Neutrophil (primary cell): ENCODE measurements at regions not wholly inside any gene's neighbourhood (a gene's known extent, or its start where the extent isn't known, plus 50 kb on each side); places are given as distances from the start of the nearest gene placed in this dataset.

Experiments used
- H3K27ac ChIP-seq: fragments of 200-600 bp; sonication (generic); 2 replicates; pipeline ENCODE4 v1.5.1; 2016; ENCODE audit warnings: mild to moderate bottlenecking, moderate library complexity
- H3K27me3 ChIP-seq: fragments of 200-600 bp; sonication (generic); 2 replicates; pipeline ENCODE4 v1.6.0; 2016; ENCODE audit warnings: mild to moderate bottlenecking
- H3K36me3 ChIP-seq: fragments of 200-600 bp; sonication (generic); 2 replicates; pipeline ENCODE4 v1.5.1; 2017
- H3K4me1 ChIP-seq, 2 experiments: fragments of 200-600 bp in 1 of 2; sonication (generic) in 1 of 2; 1 replicate in 1 of 2; 2 replicates in 1 of 2; pipeline versions ENCODE4 v1.5.1 to v1.6.1; 2013 to 2016; ENCODE audit warnings: low read depth in 1 of 2, low read length in 1 of 2, mild to moderate bottlenecking in 1 of 2, moderate library complexity in 1 of 2; ENCODE audit not compliant: control insufficient read depth in 1 of 2, insufficient read depth in 1 of 2
- H3K4me3 ChIP-seq, 2 experiments: fragments of 200-600 bp in 1 of 2; sonication (generic) in 1 of 2; 1 replicate in 1 of 2; 2 replicates in 1 of 2; pipeline ENCODE4 v1.5.1; 2013 to 2016; ENCODE audit warnings: low read depth in 1 of 2, low read length in 1 of 2, mild to moderate bottlenecking in 1 of 2, moderate library complexity in 1 of 2
- H3K9me3 ChIP-seq: fragments of 200-600 bp; sonication (generic); 2 replicates; pipeline ENCODE4 v1.5.1; 2016
- CTCF ChIP-seq: fragments of 200-600 bp; sonication (generic); IDR thresholded peaks from 2 replicates; pipeline ENCODE4 v1.5.1; 2016; ENCODE audit warnings: antibody characterized with exemption

GRCh38 chr1:22344851-22345560 is 106.6 kb upstream of the ZBTB40 start:
- Histone ChIP-seq H3K27ac (no peak overlapping the region), H3K4me1 (no peaks in the 10 kb centered on the region), H3K4me3 (no peak overlapping the region), H3K9me3 (no peaks in the 10 kb centered on the region), H3K36me3 (no peaks in the 10 kb centered on the region), H3K27me3 (peaks cover 77% of the 10 kb centered on the region)
- no peak for TF ChIP-seq CTCF

GRCh38 chr1:22347854-22348760 is 103.5 kb upstream of the ZBTB40 start:
- no peak overlapping the region for H3K27ac ChIP-seq
- TF ChIP-seq CTCF: no peak
- H3K4me1 ChIP-seq: no peaks in the 10 kb centered on the region
- no peak overlapping the region for H3K4me3 ChIP-seq
- H3K36me3 ChIP-seq: no peaks in the 10 kb centered on the region
- H3K9me3 ChIP-seq: no peaks in the 10 kb centered on the region
- H3K27me3 ChIP-seq: peaks cover 77% of the 10 kb centered on the region

- TF ChIP-seq CTCF: no peak
- Histone ChIP-seq H3K36me3 (no peaks in the 10 kb centered on the region), H3K4me3 (no peak overlapping the region), H3K9me3 (no peaks in the 10 kb centered on the region), H3K4me1 (no peaks in the 10 kb centered on the region), H3K27ac (no peak overlapping the region), H3K27me3 (peaks cover 79% of the 10 kb centered on the region)
Observed at GRCh38 chr1:22349362-22350043, 102.1 kb upstream of the ZBTB40 start.

GRCh38 chr1:22350171-22350923 is 101.3 kb upstream of the ZBTB40 start:
- no peaks in the 10 kb centered on the region for H3K36me3 ChIP-seq
- H3K9me3 ChIP-seq: no peaks in the 10 kb centered on the region
- no peaks in the 10 kb centered on the region for H3K4me1 ChIP-seq
- H3K27ac ChIP-seq: no peak overlapping the region
- no peak for TF ChIP-seq CTCF
- H3K27me3 ChIP-seq: peaks cover 79% of the 10 kb centered on the region
- H3K4me3 ChIP-seq: no peak overlapping the region
